ENCODE measurements at regions not wholly inside any gene's neighbourhood (a gene's known extent, or its start where the extent isn't known, plus 50 kb on each side); places are given as distances from the start of the nearest gene placed in this dataset.

- TF ChIP-seq SIN3A (IDR thresholded peaks at IDR 0.05; ENCODE audit: borderline replicate concordance, insufficient read depth, low read depth, low read length), result no peak
- TF ChIP-seq REST (IDR thresholded peaks at IDR 0.05; ENCODE audit: insufficient read depth in 1 of 2, low read depth in 2 of 2, low read length in 1 of 2), result no peak
- TF ChIP-seq CTCF (IDR thresholded peaks at IDR 0.05), result no peak
- no peak for TF ChIP-seq POLR2AphosphoS5 (IDR thresholded peaks at IDR 0.05; ENCODE audit: low read depth, low read length)
Observed at GRCh38 chr10:107616463-107617410, 452.2 kb upstream of the SORCS1 start.

Data from Panc1 (cell line).